NCI-H446 treated with DMSO at 0.1 percent for 48 hours (cell line): ENCODE measurements at regions not wholly inside any gene's neighbourhood (a gene's known extent, or its start where the extent isn't known, plus 50 kb on each side); places are given as distances from the start of the nearest gene placed in this dataset.
"Not testable (repeated sequence)": the region's sequence is repeated elsewhere in the genome, so short reads cannot be mapped to it uniquely, and the experiment has no call there.

Source experiments
- DNase-seq: peaks from one replicate; lab custom pipeline; 2025; lab: John Stamatoyannopoulos, UW

GRCh38 chr12:13562915-13563742 lies 366.6 kb downstream of the EMP1 start:
- no peak for DNase-seq

- no peak for DNase-seq
Measured at GRCh38 chr12:13561923-13562322, 365.4 kb downstream of the EMP1 start.

GRCh38 chr12:13559318-13559978 lies 362.9 kb downstream of the EMP1 start:
- no peak for DNase-seq

GRCh38 chr12:13552830-13553229 lies 356.3 kb downstream of the EMP1 start:
- no peak for DNase-seq

GRCh38 chr12:13547283-13547682 lies 350.8 kb downstream of the EMP1 start:
- DNase-seq: no peak

- no peak for DNase-seq
Measured at GRCh38 chr12:13546231-13546630, 349.7 kb downstream of the EMP1 start.

- DNase-seq: peak; percentile 7
Measured at GRCh38 chr12:13539051-13539450, 342.5 kb downstream of the EMP1 start.

GRCh38 chr12:13538136-13538535 lies 341.6 kb downstream of the EMP1 start:
- no peak for DNase-seq

GRCh38 chr12:13537623-13538022 lies 341.1 kb downstream of the EMP1 start:
- DNase-seq: no peak

GRCh38 chr12:13536219-13536910 lies 339.8 kb downstream of the EMP1 start:
- DNase-seq: no peak

- peak; percentile 9 for DNase-seq
Measured at GRCh38 chr12:13534645-13535398, 338.3 kb downstream of the EMP1 start.

- DNase-seq: no peak
Measured at GRCh38 chr12:13534242-13534641, 337.7 kb downstream of the EMP1 start.

- DNase-seq: no peak
Measured at GRCh38 chr12:13530966-13531365, 334.4 kb downstream of the EMP1 start.

GRCh38 chr12:13526185-13526921 lies 329.8 kb downstream of the EMP1 start:
- not testable (repeated sequence) for DNase-seq

GRCh38 chr12:13523536-13524307 lies 327.2 kb downstream of the EMP1 start:
- no peak for DNase-seq

GRCh38 chr12:13518034-13518433 lies 321.5 kb downstream of the EMP1 start:
- DNase-seq: not testable (repeated sequence)

GRCh38 chr12:13509740-13510139 lies 313.2 kb downstream of the EMP1 start:
- DNase-seq: no peak

- no peak for DNase-seq
Measured at GRCh38 chr12:13505636-13506035, 309.1 kb downstream of the EMP1 start.

GRCh38 chr12:13505224-13505623 lies 308.7 kb downstream of the EMP1 start:
- no peak for DNase-seq

- DNase-seq: no peak
Measured at GRCh38 chr12:13504736-13505135, 308.2 kb downstream of the EMP1 start.

GRCh38 chr12:13504074-13504473 lies 307.5 kb downstream of the EMP1 start:
- no peak for DNase-seq
